Fibroblast of lung (primary cell): ENCODE measurements at regions not wholly inside any gene's neighbourhood (a gene's known extent, or its start where the extent isn't known, plus 50 kb on each side); places are given as distances from the start of the nearest gene placed in this dataset.

ENCODE experiments used
- CTCF ChIP-seq, 2 donors: IDR thresholded peaks in 1 of 2; conservative IDR thresholded peaks in 1 of 2; 1 replicate in 1 of 2; 2 replicates in 1 of 2; pipeline ENCODE4 v1.5.1; 2011 to 2012; ENCODE audit warnings: low read length in 2 of 2, control low read depth in 1 of 2, inconsistent platforms in 1 of 2, low read depth in 1 of 2, mild to moderate bottlenecking in 1 of 2
- EZH2 ChIP-seq: IDR thresholded peaks from 2 replicates; pipeline ENCODE4 v1.5.1; 2012; ENCODE audit warnings: low read length, control low read depth, mild to moderate bottlenecking; ENCODE audit errors: missing control alignments

- no peak for TF ChIP-seq CTCF (conservative IDR thresholded peaks at IDR 0.05 in 1 of 2, IDR thresholded peaks at IDR 0.05 in 1 of 2; ENCODE audit: low read depth in 1 of 2, low read length in 2 of 2)
- TF ChIP-seq EZH2 = no peak
Measured at GRCh38 chr4:20085156-20085555, 166.5 kb upstream of the SLIT2 start.
